LNCaP clone FGC (cell line): ENCODE measurements at regions not wholly inside any gene's neighbourhood (a gene's known extent, or its start where the extent isn't known, plus 50 kb on each side); places are given as distances from the start of the nearest gene placed in this dataset.

Experiments
- DNase-seq: peaks from one replicate; pipeline ENCODE4 v3.0.0-alpha.2; 2011; ENCODE audit warnings: low read depth
- H3K4me3 ChIP-seq: 2 replicates; pipeline ENCODE4 v1.5.1; 2011; ENCODE audit warnings: mild to moderate bottlenecking, low read depth, low read length, control low read depth
- CTCF ChIP-seq: IDR thresholded peaks from 2 replicates; pipeline ENCODE4 v1.5.1; 2012; ENCODE audit warnings: mild to moderate bottlenecking; ENCODE audit not compliant: control insufficient read depth, insufficient read depth; ENCODE audit errors: extremely low read depth

- no peak for TF ChIP-seq CTCF
- DNase-seq: no peak
Measured at GRCh38 chr2:195471807-195472206, 185.2 kb upstream of the SLC39A10 start.

DNA sequence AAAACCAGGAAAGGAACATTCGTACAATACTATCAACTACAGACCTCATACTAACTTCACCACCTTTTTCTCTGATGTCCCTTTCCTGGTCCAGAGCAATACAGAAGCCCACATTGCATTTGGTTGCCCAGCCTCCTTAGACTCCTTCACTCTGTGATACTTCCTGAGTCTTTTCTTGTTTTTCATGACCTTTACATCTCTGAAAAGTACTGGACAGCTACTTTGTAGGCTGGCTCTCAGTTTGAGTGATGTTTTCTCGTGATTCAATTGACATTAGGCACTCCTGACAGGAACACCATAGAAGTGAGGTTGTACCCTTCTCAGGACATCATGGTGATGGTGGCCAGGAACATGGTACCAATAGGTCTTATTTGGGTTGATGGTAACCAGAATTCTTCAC, 185.9 kb upstream of the SLC39A10 start:
- DNase-seq: no peak
- H3K4me3 ChIP-seq: no peak overlapping the region
- no peak for TF ChIP-seq CTCF

More at GRCh38 chr2:195471807-195472206, 185.2 kb upstream of the SLC39A10 start:
- H3K4me3 ChIP-seq: no peak overlapping the region

DNA sequence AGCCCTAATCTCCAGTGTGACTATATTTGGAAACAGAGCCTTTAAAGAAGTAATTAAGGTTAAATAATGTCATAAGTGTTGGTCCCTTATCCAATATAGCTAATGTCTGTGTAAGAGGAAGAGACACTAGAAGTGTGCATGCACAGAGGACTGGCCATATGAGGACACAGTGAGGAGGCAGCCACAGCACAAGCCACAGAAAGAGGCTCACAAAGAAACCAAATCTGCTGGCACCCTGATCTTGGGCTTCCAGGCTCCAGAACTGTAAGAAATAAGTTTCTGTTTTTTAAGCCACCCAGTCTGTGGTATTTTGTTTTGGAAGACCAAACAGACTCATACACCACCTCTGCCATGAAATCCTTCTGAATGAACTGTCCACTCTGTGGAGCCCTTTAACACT, 186.4 kb upstream of the SLC39A10 start:
- no peak overlapping the region for H3K4me3 ChIP-seq
- TF ChIP-seq CTCF: no peak
- no peak for DNase-seq

- no peak for DNase-seq
- no peak overlapping the region for H3K4me3 ChIP-seq
- TF ChIP-seq CTCF: no peak
Measured at GRCh38 chr2:195468771-195469170, 188.3 kb upstream of the SLC39A10 start.

GRCh38 chr2:195466427-195466826, 190.6 kb upstream of the SLC39A10 start:
- H3K4me3 ChIP-seq: no peak overlapping the region
- no peak for TF ChIP-seq CTCF

GRCh38 chr2:195461010-195461409, 196.0 kb upstream of the SLC39A10 start:
- no peak overlapping the region for H3K4me3 ChIP-seq
- no peak for TF ChIP-seq CTCF
- no peak for DNase-seq

More at GRCh38 chr2:195466427-195466826, 190.6 kb upstream of the SLC39A10 start:
- DNase-seq: no peak

DNA sequence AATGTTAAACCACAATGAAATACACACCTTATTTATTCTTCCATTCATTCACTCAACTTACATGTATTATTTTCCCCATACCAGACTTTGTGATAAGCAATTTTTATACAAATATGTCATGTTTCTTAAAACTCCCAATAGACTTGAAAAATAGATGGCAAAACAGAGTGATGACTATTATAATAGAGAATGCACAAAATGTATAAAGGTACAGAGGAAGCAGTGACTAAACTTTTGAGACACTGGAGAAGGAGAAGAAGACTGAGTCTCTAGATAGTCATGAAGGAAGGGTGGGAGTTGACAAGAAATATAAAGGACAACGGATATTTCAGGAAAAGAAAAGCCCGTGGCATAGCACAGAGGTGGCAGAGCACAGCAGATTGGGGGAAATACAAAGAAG, 198.1 kb upstream of the SLC39A10 start:
- TF ChIP-seq CTCF: no peak
- no peak for DNase-seq
- no peak overlapping the region for H3K4me3 ChIP-seq
